ENCODE measurements at regions not wholly inside any gene's neighbourhood (a gene's known extent, or its start where the extent isn't known, plus 50 kb on each side); places are given as distances from the start of the nearest gene placed in this dataset.

DNA sequence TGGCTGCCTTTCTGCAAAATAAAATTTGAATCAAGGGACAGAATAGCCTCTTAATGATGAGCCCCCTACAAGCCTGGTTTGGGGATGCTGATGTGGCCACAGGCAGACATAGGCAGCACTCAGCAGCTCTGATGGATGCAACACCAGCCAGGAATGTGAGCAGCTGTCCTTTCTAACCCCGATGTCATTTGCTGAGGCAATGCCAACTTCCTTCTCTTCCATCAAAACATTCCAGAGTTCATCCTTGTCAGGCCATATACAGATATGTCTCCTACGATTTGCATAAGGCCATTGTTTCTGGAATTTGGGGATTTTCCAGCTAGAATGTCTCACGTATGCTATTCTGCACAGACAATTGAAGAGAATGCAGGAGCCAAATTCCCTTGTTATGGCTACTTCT, 52.1 kb upstream of the MYOCD start:
- TF ChIP-seq EP300 (IDR thresholded peaks at IDR 0.05; ENCODE audit: borderline replicate concordance in 1 of 2, low read depth in 1 of 2, low read length in 1 of 2): no peak
- TF ChIP-seq, protein P1, sequence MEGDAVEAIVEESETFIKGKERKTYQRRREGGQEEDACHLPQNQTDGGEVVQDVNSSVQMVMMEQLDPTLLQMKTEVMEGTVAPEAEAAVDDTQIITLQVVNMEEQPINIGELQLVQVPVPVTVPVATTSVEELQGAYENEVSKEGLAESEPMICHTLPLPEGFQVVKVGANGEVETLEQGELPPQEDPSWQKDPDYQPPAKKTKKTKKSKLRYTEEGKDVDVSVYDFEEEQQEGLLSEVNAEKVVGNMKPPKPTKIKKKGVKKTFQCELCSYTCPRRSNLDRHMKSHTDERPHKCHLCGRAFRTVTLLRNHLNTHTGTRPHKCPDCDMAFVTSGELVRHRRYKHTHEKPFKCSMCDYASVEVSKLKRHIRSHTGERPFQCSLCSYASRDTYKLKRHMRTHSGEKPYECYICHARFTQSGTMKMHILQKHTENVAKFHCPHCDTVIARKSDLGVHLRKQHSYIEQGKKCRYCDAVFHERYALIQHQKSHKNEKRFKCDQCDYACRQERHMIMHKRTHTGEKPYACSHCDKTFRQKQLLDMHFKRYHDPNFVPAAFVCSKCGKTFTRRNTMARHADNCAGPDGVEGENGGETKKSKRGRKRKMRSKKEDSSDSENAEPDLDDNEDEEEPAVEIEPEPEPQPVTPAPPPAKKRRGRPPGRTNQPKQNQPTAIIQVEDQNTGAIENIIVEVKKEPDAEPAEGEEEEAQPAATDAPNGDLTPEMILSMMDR (IDR thresholded peaks at IDR 0.05): no peak
- TF ChIP-seq RXRA (IDR thresholded peaks at IDR 0.05; ENCODE audit: borderline replicate concordance, low read depth): no peak
- TF ChIP-seq GATA2 (CRISPR knock-in tag; IDR thresholded peaks at IDR 0.05): no peak
- TF ChIP-seq, protein P2, sequence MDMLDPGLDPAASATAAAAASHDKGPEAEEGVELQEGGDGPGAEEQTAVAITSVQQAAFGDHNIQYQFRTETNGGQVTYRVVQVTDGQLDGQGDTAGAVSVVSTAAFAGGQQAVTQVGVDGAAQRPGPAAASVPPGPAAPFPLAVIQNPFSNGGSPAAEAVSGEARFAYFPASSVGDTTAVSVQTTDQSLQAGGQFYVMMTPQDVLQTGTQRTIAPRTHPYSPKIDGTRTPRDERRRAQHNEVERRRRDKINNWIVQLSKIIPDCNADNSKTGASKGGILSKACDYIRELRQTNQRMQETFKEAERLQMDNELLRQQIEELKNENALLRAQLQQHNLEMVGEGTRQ (IDR thresholded peaks at IDR 0.05; ENCODE audit: borderline replicate concordance, low read depth, low read length): no peak
- no peak for TF ChIP-seq POLR2AphosphoS5 (IDR thresholded peaks at IDR 0.05; ENCODE audit: low read depth, low read length)
- TF ChIP-seq ELF1 (IDR thresholded peaks at IDR 0.05): no peak
- no peak for TF ChIP-seq YY1 (IDR thresholded peaks at IDR 0.05; ENCODE audit: low read depth)
- no peak for TF ChIP-seq RAD21 (IDR thresholded peaks at IDR 0.05; ENCODE audit: low read length)
- TF ChIP-seq MXI1 (IDR thresholded peaks at IDR 0.05; ENCODE audit: low read depth, low read length): no peak
- TF ChIP-seq CHD2 (IDR thresholded peaks at IDR 0.05; ENCODE audit: low read length, partially characterized antibody): no peak
- TF ChIP-seq TCF12 (IDR thresholded peaks at IDR 0.05): no peak
- TF ChIP-seq RCOR1 (IDR thresholded peaks at IDR 0.05; ENCODE audit: low read length): no peak

Measured in SK-N-SH (cell line).